ENCODE measurements at regions not wholly inside any gene's neighbourhood (a gene's known extent, or its start where the extent isn't known, plus 50 kb on each side); places are given as distances from the start of the nearest gene placed in this dataset.
A peak's percentile ranks its signal among the peaks of the same experiment; 100 is the strongest.

- in situ Hi-C loops (cut with HindIII; ENCODE audit: low pct_unique_long_range_greater_than_20kb, low sequenced_read_pairs): no loop called here
Observed at GRCh38 chr11:91433284-91434010, 791.2 kb upstream of the FAT3 start.

DNA sequence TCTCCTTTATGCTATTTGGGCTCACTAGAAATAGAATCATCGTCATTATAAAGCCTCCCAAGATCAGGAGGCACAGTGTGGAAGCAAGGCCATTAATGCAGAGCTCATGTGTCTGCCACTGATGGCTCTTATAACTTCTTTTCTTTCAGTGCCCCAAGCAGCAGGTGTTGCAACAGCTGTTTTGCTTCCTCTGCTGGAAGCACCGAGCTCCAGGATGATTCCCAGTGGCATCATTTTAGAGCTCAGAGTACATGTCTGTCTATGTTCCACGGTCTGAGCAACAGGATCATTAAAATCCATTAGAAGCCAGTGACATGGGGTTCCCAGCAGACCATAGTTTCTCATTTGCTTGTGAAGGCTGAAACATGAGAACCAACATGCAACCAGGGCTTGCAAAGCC, 803.0 kb upstream of the FAT3 start:
- DNase-seq (ENCODE audit: low read depth, low spot score): no peak
- in situ Hi-C loops (cut with HindIII; ENCODE audit: low pct_unique_long_range_greater_than_20kb, low sequenced_read_pairs): no loop called here

More at GRCh38 chr11:91433284-91434010, 791.2 kb upstream of the FAT3 start:
- DNase-seq (ENCODE audit: low read depth, low spot score): no peak

DNA sequence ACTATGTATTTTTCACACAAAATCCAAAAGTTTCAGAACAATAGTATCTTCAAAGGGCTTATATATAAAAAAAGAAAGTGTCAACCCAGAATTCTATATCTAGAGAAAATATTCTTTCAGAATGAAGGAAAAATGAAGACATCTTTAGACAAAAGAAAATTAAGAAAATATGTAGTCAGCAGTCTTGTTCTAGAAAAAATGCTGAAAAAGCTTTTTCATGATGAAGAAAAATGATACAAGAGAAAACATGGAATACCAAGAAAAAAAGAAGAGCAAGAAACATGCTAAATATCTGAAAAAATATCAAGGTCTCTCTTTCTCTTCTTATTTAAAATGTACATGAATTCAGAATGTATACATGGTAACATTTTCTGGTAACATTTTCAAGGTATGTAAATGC, 816.8 kb upstream of the FAT3 start:
- no peak for DNase-seq (ENCODE audit: low read depth, low spot score)
- in situ Hi-C loops (cut with HindIII; ENCODE audit: low pct_unique_long_range_greater_than_20kb, low sequenced_read_pairs): no loop called here

DNA sequence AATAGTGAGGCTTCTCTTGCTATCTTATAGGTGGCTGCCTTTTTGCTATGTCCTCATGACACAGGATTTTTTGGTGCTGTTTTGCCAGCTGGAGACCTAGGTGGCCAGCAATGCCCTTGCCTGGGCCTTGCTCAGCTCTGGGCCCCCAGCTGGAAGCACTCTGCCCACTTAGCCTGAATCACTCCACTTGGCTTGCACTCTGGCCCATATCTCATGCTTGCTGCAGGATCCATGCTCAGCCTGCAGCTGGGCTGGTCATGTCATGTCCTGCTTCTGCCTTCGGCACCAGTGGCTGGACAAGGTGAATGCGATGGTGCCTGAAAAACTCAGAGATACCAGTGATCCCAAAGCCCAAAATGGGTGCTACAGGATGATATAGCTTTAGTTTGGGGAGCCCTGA, 818.6 kb upstream of the FAT3 start:
- in situ Hi-C loops (cut with HindIII; ENCODE audit: low pct_unique_long_range_greater_than_20kb, low sequenced_read_pairs): no loop called here

GRCh38 chr11:91404344-91404743, 820.3 kb upstream of the FAT3 start:
- in situ Hi-C loops (cut with HindIII; ENCODE audit: low pct_unique_long_range_greater_than_20kb, low sequenced_read_pairs): no loop called here
- no peak for DNase-seq (ENCODE audit: low read depth, low spot score)

More for the DNA sequence above, 818.6 kb upstream of the FAT3 start:
- no peak for DNase-seq (ENCODE audit: low read depth, low spot score)

- DNase-seq (ENCODE audit: low read depth, low spot score): no peak
- in situ Hi-C loops (cut with HindIII; ENCODE audit: low pct_unique_long_range_greater_than_20kb, low sequenced_read_pairs): no loop called here
Observed at GRCh38 chr11:91397134-91397468, 827.5 kb upstream of the FAT3 start.

DNA sequence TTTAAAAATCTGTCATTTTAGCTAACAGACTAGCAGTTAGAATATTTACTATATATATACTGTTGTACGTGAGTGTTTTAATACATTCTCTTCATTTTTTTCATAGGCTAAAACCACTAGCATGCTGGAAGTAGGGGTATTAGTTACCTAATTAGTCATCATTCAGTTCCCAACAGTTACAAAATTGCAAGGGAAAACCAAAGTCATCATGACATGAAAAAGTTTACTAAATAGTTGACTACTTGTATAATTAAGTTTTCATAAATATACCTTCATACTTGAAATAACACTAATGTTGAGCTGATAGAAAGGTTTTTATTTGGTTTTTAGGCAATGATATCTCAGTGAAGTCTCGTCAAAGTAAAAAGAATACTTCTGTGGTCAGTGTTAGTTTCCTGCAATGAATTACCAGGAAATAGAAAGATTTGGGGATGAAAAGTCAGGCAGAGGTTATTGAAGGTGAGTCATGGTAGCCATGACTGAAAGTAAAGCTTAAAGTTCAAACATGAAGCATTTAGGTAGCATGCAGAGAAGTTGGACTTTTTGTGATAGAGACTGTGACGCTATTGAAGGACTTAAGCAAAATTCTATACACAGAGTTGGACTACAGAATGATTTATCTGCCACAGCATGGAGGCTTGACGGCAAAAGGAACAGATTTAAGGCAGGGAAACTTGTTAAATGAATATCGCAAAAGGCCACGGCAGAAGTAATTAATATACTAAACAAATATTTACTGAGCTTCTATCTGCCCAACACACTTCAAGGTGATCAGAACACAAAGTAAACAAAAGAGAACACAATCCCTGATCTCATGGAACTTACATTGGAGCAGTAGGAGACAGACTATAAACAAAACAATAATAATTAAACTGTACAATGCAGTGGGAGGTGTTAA, 828.1 kb upstream of the FAT3 start:
- no peak for DNase-seq (ENCODE audit: low read depth, low spot score)
- in situ Hi-C loops (cut with HindIII; ENCODE audit: low pct_unique_long_range_greater_than_20kb, low sequenced_read_pairs): no loop called here

- in situ Hi-C loops (cut with HindIII; ENCODE audit: low pct_unique_long_range_greater_than_20kb, low sequenced_read_pairs): no loop called here
- DNase-seq (ENCODE audit: low read depth, low spot score): no peak
Observed at GRCh38 chr11:91394727-91395414, 829.7 kb upstream of the FAT3 start.

- in situ Hi-C loops (cut with HindIII; ENCODE audit: low pct_unique_long_range_greater_than_20kb, low sequenced_read_pairs): no loop called here
- DNase-seq (ENCODE audit: low read depth, low spot score): no peak
Observed at GRCh38 chr11:91394073-91394726, 830.4 kb upstream of the FAT3 start.

DNA sequence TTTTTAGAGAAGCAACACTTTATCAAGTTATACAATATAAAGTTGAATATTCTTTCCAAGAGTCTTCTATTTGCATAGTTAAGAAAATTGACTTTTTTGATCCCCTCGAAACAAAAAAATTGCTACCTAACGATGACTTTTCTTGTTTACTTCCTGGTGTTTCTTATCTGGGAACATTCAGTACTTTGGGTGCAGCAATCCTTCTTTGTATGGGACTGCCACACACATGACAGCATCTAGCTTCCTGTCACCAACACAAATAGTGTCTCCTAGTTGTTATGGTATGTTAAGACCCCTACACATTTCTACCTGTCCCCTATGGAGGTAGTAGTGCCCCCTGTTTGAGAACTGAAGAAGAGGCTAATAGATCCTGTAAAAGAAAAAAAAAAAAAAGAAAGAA, 841.7 kb upstream of the FAT3 start:
- in situ Hi-C loops (cut with HindIII; ENCODE audit: low pct_unique_long_range_greater_than_20kb, low sequenced_read_pairs): no loop called here
- DNase-seq (ENCODE audit: low read depth, low spot score): no peak

- DNase-seq (ENCODE audit: low read depth, low spot score): no peak
- in situ Hi-C loops (cut with HindIII; ENCODE audit: low pct_unique_long_range_greater_than_20kb, low sequenced_read_pairs): no loop called here
Observed at GRCh38 chr11:91374794-91375193, 849.8 kb upstream of the FAT3 start.

GRCh38 chr11:91373497-91373896, 851.1 kb upstream of the FAT3 start:
- in situ Hi-C loops (cut with HindIII; ENCODE audit: low pct_unique_long_range_greater_than_20kb, low sequenced_read_pairs): no loop called here
- peak; percentile 3 for DNase-seq (ENCODE audit: low read depth, low spot score)

DNA sequence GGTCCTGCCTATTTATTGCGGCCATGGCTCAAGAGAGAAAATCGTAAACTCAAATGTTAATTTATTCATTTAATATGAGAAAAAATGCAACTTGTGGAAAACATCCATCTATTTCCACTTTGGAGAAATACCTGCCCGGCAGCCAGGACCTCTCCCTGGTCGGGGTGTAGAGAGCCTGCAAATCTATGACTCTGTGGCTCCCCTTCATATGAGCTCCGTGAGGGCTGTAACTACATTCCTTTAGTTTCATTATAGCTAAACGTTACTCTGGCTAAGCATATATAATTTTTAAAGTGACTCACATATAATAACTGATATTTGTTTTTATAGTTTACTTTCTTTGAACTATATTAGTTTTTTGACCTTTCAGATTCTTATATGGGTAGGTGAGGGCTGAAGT, 857.8 kb upstream of the FAT3 start:
- in situ Hi-C loops (cut with HindIII; ENCODE audit: low pct_unique_long_range_greater_than_20kb, low sequenced_read_pairs): no loop called here
- no peak for DNase-seq (ENCODE audit: low read depth, low spot score)

DNA sequence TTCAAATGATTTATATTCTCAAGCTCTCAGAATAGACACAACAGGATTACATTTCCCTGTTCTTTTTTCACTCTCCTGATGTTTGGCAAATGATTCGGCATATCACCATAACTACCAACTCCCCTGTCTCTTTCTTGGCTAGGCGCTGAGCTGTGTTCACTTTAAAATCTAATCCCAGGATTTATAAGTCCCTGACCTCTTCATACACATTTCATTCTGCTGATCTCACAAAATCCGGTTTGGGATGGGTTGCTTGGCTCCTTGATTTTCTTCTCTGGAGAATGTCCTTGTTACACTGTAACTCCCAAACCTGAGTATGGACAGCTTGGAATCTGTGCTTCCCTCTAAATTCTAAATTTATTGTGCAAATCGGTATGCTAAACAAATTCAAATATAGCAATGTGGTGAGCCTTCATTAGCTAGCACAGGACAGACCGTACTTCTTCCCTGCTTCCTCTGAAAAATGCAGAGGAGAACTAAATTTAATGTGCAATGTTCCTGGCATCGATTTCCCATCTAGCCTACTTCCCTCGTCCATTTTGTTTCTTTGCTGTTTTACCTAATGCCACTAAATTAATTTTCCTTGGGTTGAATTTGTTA, 858.5 kb upstream of the FAT3 start:
- in situ Hi-C loops (cut with HindIII; ENCODE audit: low pct_unique_long_range_greater_than_20kb, low sequenced_read_pairs): no loop called here
- no peak for DNase-seq (ENCODE audit: low read depth, low spot score)

- in situ Hi-C loops (cut with HindIII; ENCODE audit: low pct_unique_long_range_greater_than_20kb, low sequenced_read_pairs): no loop called here
- DNase-seq (ENCODE audit: low read depth, low spot score): no peak
Observed at GRCh38 chr11:91350931-91351330, 873.7 kb upstream of the FAT3 start.

DNA sequence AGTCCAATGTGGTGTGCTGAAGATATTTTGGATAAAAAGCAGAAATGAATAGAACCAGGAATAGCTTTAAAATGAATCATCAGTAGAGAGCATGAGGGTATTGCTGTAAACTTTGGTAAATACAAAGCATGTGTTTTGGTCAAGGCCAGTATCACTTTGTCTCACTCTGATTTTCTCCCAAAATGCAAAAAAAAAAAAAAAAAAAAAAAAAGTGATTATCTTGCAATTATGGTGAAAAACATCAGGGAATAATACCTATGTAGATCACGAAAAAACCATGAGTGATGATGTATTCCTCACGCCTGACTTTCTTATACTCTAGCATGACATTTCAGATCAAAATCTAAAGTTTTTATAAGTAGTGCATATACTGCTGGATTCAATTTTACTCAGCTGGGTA, 897.9 kb upstream of the FAT3 start:
- no peak for DNase-seq (ENCODE audit: low read depth, low spot score)
- in situ Hi-C loops (cut with HindIII; ENCODE audit: low pct_unique_long_range_greater_than_20kb, low sequenced_read_pairs): no loop called here

- in situ Hi-C loops (cut with HindIII; ENCODE audit: low pct_unique_long_range_greater_than_20kb, low sequenced_read_pairs): no loop called here
Observed at GRCh38 chr11:91326280-91326679, 898.3 kb upstream of the FAT3 start.

DNA sequence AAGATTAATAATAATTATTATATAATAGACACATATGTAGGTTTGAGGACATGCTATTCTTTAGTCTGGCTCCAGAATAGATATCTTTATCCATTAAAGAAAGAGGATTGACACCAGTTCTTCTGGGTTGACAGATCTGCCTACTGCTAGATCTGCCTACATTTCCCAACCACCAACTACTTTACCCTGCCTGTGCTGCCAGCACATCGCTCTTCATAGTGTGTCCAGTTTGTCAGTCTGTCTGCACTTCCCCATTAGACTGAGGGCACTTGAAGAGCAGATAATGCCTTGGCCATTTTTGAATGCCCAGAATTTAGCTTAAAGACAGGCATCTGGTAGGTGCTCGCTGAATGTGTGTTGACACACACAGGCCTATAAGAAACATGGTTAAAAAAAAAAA, 910.1 kb upstream of the FAT3 start:
- in situ Hi-C loops (cut with HindIII; ENCODE audit: low pct_unique_long_range_greater_than_20kb, low sequenced_read_pairs): no loop called here
- DNase-seq (ENCODE audit: low read depth, low spot score): no peak

More at GRCh38 chr11:91326280-91326679, 898.3 kb upstream of the FAT3 start:
- no peak for DNase-seq (ENCODE audit: low read depth, low spot score)
